ENCODE measurements at regions not wholly inside any gene's neighbourhood (a gene's known extent, or its start where the extent isn't known, plus 50 kb on each side); places are given as distances from the start of the nearest gene placed in this dataset.
"Not testable (repeated sequence)": the region's sequence is repeated elsewhere in the genome, so short reads cannot be mapped to it uniquely, and the experiment has no call there.

GRCh38 chr20:43364001-43364400 lies 93.7 kb upstream of the SRSF6 start:
- ATAC-seq (no peak), DNase-seq (no peak)

GRCh38 chr20:43363506-43363905 lies 94.2 kb upstream of the SRSF6 start:
- ATAC-seq (no peak), DNase-seq (no peak)

GRCh38 chr20:43361526-43361925 lies 96.2 kb upstream of the SRSF6 start:
- DNase-seq: no peak
- no peak for ATAC-seq

GRCh38 chr20:43360016-43360415 lies 97.7 kb upstream of the SRSF6 start:
- ATAC-seq (no peak), DNase-seq (no peak)

GRCh38 chr20:43358811-43359210 lies 98.9 kb upstream of the SRSF6 start:
- ATAC-seq: no peak
- no peak for DNase-seq

GRCh38 chr20:43357352-43357751 lies 100.3 kb upstream of the SRSF6 start:
- ATAC-seq: no peak
- no peak for DNase-seq

GRCh38 chr20:43355610-43356009 lies 102.1 kb upstream of the SRSF6 start:
- no peak for ATAC-seq
- DNase-seq: no peak

- ATAC-seq (no peak), DNase-seq (no peak)
These were observed 104.7 kb upstream of the SRSF6 start for GRCh38 chr20:43352996-43353395.

GRCh38 chr20:43350694-43351093 lies 107.0 kb upstream of the SRSF6 start:
- not testable (repeated sequence) for ATAC-seq, DNase-seq

GRCh38 chr20:43349841-43350240 lies 107.9 kb upstream of the SRSF6 start:
- no peak for DNase-seq
- ATAC-seq: no peak

GRCh38 chr20:43347839-43348238 lies 109.9 kb upstream of the SRSF6 start:
- DNase-seq, ATAC-seq: not testable (repeated sequence)

- no peak for DNase-seq
- ATAC-seq: no peak
These were observed 112.0 kb upstream of the SRSF6 start for GRCh38 chr20:43345676-43346075.

GRCh38 chr20:43341511-43341910 lies 116.2 kb upstream of the SRSF6 start:
- DNase-seq (no peak), ATAC-seq (no peak)

- ATAC-seq (no peak), DNase-seq (no peak)
These were observed 120.7 kb upstream of the SRSF6 start for GRCh38 chr20:43337036-43337435.

- DNase-seq (no peak), ATAC-seq (no peak)
These were observed 123.6 kb upstream of the SRSF6 start for GRCh38 chr20:43334080-43334479.

GRCh38 chr20:43331906-43332305 lies 125.8 kb upstream of the SRSF6 start:
- ATAC-seq (no peak), DNase-seq (no peak)

- DNase-seq (no peak), ATAC-seq (no peak)
These were observed 129.0 kb upstream of the SRSF6 start for GRCh38 chr20:43328697-43329096.

- not testable (repeated sequence) for ATAC-seq, DNase-seq
These were observed 130.5 kb upstream of the SRSF6 start for GRCh38 chr20:43327234-43327633.

- DNase-seq (no peak), ATAC-seq (no peak)
These were observed 131.8 kb upstream of the SRSF6 start for GRCh38 chr20:43325926-43326325.

GRCh38 chr20:43323592-43323991 lies 133.9 kb upstream of the PTPRT start:
- DNase-seq (no peak), ATAC-seq (no peak)

GRCh38 chr20:43322851-43323250 lies 133.1 kb upstream of the PTPRT start:
- DNase-seq (no peak), ATAC-seq (no peak)

GRCh38 chr20:43320536-43320935 lies 130.8 kb upstream of the PTPRT start:
- ATAC-seq (no peak), DNase-seq (no peak)

- ATAC-seq: no peak
These were observed 129.1 kb upstream of the PTPRT start for GRCh38 chr20:43318755-43319297.

GRCh38 chr20:43316271-43316670 lies 126.6 kb upstream of the PTPRT start:
- no peak for DNase-seq
- ATAC-seq: no peak

More at GRCh38 chr20:43318755-43319297, 129.1 kb upstream of the PTPRT start:
- no peak for DNase-seq

- ATAC-seq (no peak), DNase-seq (no peak)
These were observed 119.6 kb upstream of the PTPRT start for GRCh38 chr20:43309266-43309665.

Measured in stimulated activated naive CD8-positive, alpha-beta T cell treated with anti-CD3 and anti-CD28 coated beads, Interleukin-15, Interleukin-2, amounts not matched to agents 100 U/mL and 50 U/mL, for 24 hours (primary cell).